K562 (cell line): ENCODE measurements at regions not wholly inside any gene's neighbourhood (a gene's known extent, or its start where the extent isn't known, plus 50 kb on each side); places are given as distances from the start of the nearest gene placed in this dataset.

ENCODE experiments used
- ATAC-seq: fragments of 200-7000 bp; cut with Tn5 transposase; 3 replicates; pipeline ENCODE4 v1.9.1; 2020; ENCODE audit warnings: moderate library complexity
- BruUV-seq: library from RNA; stranded (reverse); fragments of 400-500 nt; replicated peaks from 2 replicates; lab custom pipeline; 2021; lab: Mats Ljungman, UMichigan
- CTCF ChIA-PET: fragments of 300-600 bp; formaldehyde crosslinking; extraction: SDS; loops from one replicate; lab custom pipeline; 2021; ENCODE audit warnings: low intra/inter-chr PET ratio; lab: Yijun Ruan, JAX
- POLR2A ChIA-PET: fragments of 300-600, 350-650 bp; sonication (Branson Sonifier 250); formaldehyde crosslinking; extraction: SDS; loops from one replicate; lab custom pipeline; 2021; ENCODE audit warnings: antibody characterized with exemption, inconsistent platforms; lab: Yijun Ruan, JAX
- DNase-seq, 4 experiments: peaks; one replicate each; pipeline versions ENCODE4 v3.0.0 to v3.0.0-alpha.2; 2011 to 2018; ENCODE audit warnings: low spot score in 3 of 4, mixed read lengths in 3 of 4; ENCODE audit errors: extremely low read depth in 1 of 4
- FAIRE-seq: peaks from 2 replicates; lab custom pipeline; 2011; peaks lifted over from hg19 to GRCh38; lab: Jason Lieb, UNC
- H2AFZ ChIP-seq: 2 replicates; pipeline ENCODE4 v1.6.0; 2011; ENCODE audit warnings: low read depth, low read length, control low read depth, inconsistent platforms
- H3K27ac ChIP-seq: fragments of 200-600 bp; 3 replicates; pipeline ENCODE4 v1.8.0; 2011; ENCODE audit warnings: low read depth, mild to moderate bottlenecking, control low read depth, inconsistent platforms, low read length, moderate library complexity, mixed read lengths; ENCODE audit errors: extremely low read depth
- H3K27me3 ChIP-seq, 2 experiments: fragments of 300-600 bp in 1 of 2; 2 replicates in 1 of 2; 3 replicates in 1 of 2; pipeline versions ENCODE4 v1.6.0 to v1.8.0; 2011; ENCODE audit warnings: inconsistent platforms in 2 of 2, low read length in 2 of 2, mild to moderate bottlenecking in 1 of 2, mixed read lengths in 1 of 2, moderate library complexity in 1 of 2; ENCODE audit not compliant: control insufficient read depth in 2 of 2, insufficient read depth in 2 of 2
- H3K36me3 ChIP-seq: fragments of 300-600 bp; 3 replicates; pipeline ENCODE4 v1.8.0; 2011; ENCODE audit warnings: mild to moderate bottlenecking, low read length, inconsistent platforms; ENCODE audit not compliant: control insufficient read depth, insufficient read depth
- H3K4me1 ChIP-seq, 2 experiments: fragments of 200-600 bp in 1 of 2; replicated peaks in 1 of 2; 2 replicates in 1 of 2; 3 replicates in 1 of 2; pipeline versions ENCODE4 v1.5.1 to v1.8.0; 2011; ENCODE audit warnings: inconsistent platforms in 2 of 2, low read length in 2 of 2, mild to moderate bottlenecking in 1 of 2, mixed read lengths in 1 of 2, moderate library complexity in 1 of 2; ENCODE audit not compliant: control insufficient read depth in 2 of 2, insufficient read depth in 2 of 2
- H3K4me2 ChIP-seq: 2 replicates; pipeline ENCODE4 v1.6.1; 2011; ENCODE audit warnings: low read length, control low read depth, inconsistent platforms, mixed read lengths; ENCODE audit not compliant: insufficient read depth
- H3K4me3 ChIP-seq: fragments of 200-600 bp; sonication (generic), shearing (Covaris generic); 2 replicates; pipeline ENCODE4 v1.5.1; 2016; ENCODE audit warnings: control low read depth, inconsistent platforms
- H3K79me2 ChIP-seq: fragments of 200-600 bp; 3 replicates; pipeline ENCODE4 v1.8.0; 2011; ENCODE audit warnings: low read length, inconsistent platforms; ENCODE audit not compliant: control insufficient read depth, insufficient read depth
- H3K9ac ChIP-seq, 2 experiments: 2 replicates each; pipeline versions ENCODE4 v1.6.0 to v1.6.1; 2011; ENCODE audit warnings: low read depth in 2 of 2, low read length in 2 of 2, control low read depth in 1 of 2, inconsistent platforms in 1 of 2, mild to moderate bottlenecking in 1 of 2, mixed read lengths in 1 of 2; ENCODE audit not compliant: insufficient read depth in 1 of 2
- H3K9me1 ChIP-seq: one replicate; pipeline ENCODE4 v1.6.0; 2011; ENCODE audit warnings: inconsistent platforms, mild to moderate bottlenecking, low read length, moderate library complexity; ENCODE audit not compliant: control insufficient read depth, insufficient read depth
- H3K9me3 ChIP-seq: replicated peaks from 2 replicates; pipeline ENCODE4 v1.5.1; 2011; ENCODE audit warnings: low read depth, low read length, inconsistent platforms; ENCODE audit not compliant: control insufficient read depth, insufficient read depth
- H4K20me1 ChIP-seq: replicated peaks from 2 replicates; pipeline ENCODE4 v1.6.1; 2011; ENCODE audit warnings: low read length, inconsistent platforms, mixed read lengths; ENCODE audit not compliant: control insufficient read depth, insufficient read depth
- HCFC1 ChIP-seq: IDR thresholded peaks from 2 replicates; pipeline ENCODE4 v1.6.1; 2012; ENCODE audit warnings: low read depth, low read length, improper control_type of control experiment
- RBM17 ChIP-seq: fragments of 200-400 bp; formaldehyde crosslinking; IDR thresholded peaks from 2 replicates; pipeline ENCODE4 v1.6.1; 2017; ENCODE audit warnings: low read depth, mild to moderate bottlenecking, low read length, borderline replicate concordance
- SMARCC2 ChIP-seq: fragments of 450-650 bp; IDR thresholded peaks from 2 replicates; pipeline ENCODE4 v1.6.1; 2017; ENCODE audit warnings: antibody characterized with exemption, moderate library complexity, mild to moderate bottlenecking, low read depth
- ZC3H11A ChIP-seq: IDR thresholded peaks from 2 replicates; pipeline ENCODE4 v1.6.1; 2012; ENCODE audit warnings: low read depth, low read length, improper control_type of control experiment
- ZNF174 ChIP-seq: fragments of 250-450 bp; sonication (Bioruptor Pico); IDR thresholded peaks from 2 replicates; pipeline ENCODE4 v1.4.0; 2020; ENCODE audit warnings: mild to moderate bottlenecking
- ZNF280B ChIP-seq: fragments of 250-450 bp; sonication (Bioruptor Pico); IDR thresholded peaks from 2 replicates; pipeline ENCODE4 v1.5.1; 2021; ENCODE audit warnings: mild to moderate bottlenecking
- ZNF77 ChIP-seq: fragments of 250-450 bp; sonication (Bioruptor Pico); IDR thresholded peaks from 2 replicates; pipeline ENCODE4 v1.5.0; 2020
- WGBS: fragments of 100-300 bp; shearing (Covaris generic); methylation state at CpG from one replicate; pipeline ENCODE4 v1.1.6; 2016; ENCODE audit warnings: low coverage, mixed read lengths; ENCODE audit not compliant: insufficient coverage; ENCODE audit errors: missing lambda C conversion rate; 5-methylcytosine and 5-hydroxymethylcytosine counted together
- in situ Hi-C: fragments of 300-500 bp; cut with MboI; formaldehyde crosslinking; loops from 4 replicates; pipeline ENCODE4 v1.15.0; 2018; ENCODE audit warnings: inconsistent platforms, mixed read lengths
- intact Hi-C: fragments of 100-400 bp; cut with micrococcal nuclease; formaldehyde crosslinking; loops from 2 replicates; pipeline ENCODE4 v1.14.2; 2022
- TF ChIP-seq, protein P1 (sequence below): sonication (generic); formaldehyde crosslinking; IDR thresholded peaks from 2 replicates; pipeline ENCODE4 v1.8.0; 2022; ENCODE audit warnings: mild to moderate bottlenecking, low read depth, missing genetic modification reagents
- TF ChIP-seq, protein P2 (sequence below), 2 experiments: fragments of 450-650 bp; IDR thresholded peaks; 2 replicates each; pipeline ENCODE4 v1.6.1; 2016; ENCODE audit warnings: mild to moderate bottlenecking in 2 of 2, borderline replicate concordance in 1 of 2, low read depth in 1 of 2, moderate library complexity in 1 of 2
- TF ChIP-seq, protein P3 (sequence below): fragments of 450-650 bp; IDR thresholded peaks from 2 replicates; pipeline ENCODE4 v1.6.1; 2016; ENCODE audit warnings: mild to moderate bottlenecking

- no TSS peak for BruUV-seq
- H3K4me2 ChIP-seq: no peak overlapping the region
- H3K79me2 ChIP-seq: no peaks in the 10 kb centered on the region
- DNase-seq (no peak), FAIRE-seq (no peak), ATAC-seq (no peak)
- H3K9me3 ChIP-seq: no peaks in the 10 kb centered on the region
- no peak overlapping the region for H3K27ac ChIP-seq
- 0% methylated on average over 7 of the region's 8 CpGs for WGBS
- in situ Hi-C loops (no loop called here), intact Hi-C loops (no loop called here)
- ChIA-PET POLR2A (no interaction called here), CTCF (no interaction called here)
- no peak overlapping the region for H2AFZ ChIP-seq
- H3K9ac ChIP-seq: no peak overlapping the region
- H3K9me1 ChIP-seq: peaks cover 4% of the 10 kb centered on the region
- H4K20me1 ChIP-seq: peaks cover 7% of the 10 kb centered on the region
- H3K4me1 ChIP-seq: peaks cover 0 to 5% of the 10 kb centered on the region in 2 experiments; a peak in 1 of 5 replicates
- H3K36me3 ChIP-seq: no peaks in the 10 kb centered on the region
- no peak overlapping the region for H3K4me3 ChIP-seq
- H3K27me3 ChIP-seq: peaks cover 11 to 44% of the 10 kb centered on the region in 2 experiments; a peak in 4 of 5 replicates
- TF ChIP-seq SMARCC2 (no peak), RBM17 (no peak), ZNF280B (CRISPR knock-in tag) (no peak), ZC3H11A (no peak), ZNF174 (CRISPR knock-in tag) (no peak), HCFC1 (no peak), ZNF77 (CRISPR knock-in tag) (no peak)
- TF ChIP-seq, protein P1, sequence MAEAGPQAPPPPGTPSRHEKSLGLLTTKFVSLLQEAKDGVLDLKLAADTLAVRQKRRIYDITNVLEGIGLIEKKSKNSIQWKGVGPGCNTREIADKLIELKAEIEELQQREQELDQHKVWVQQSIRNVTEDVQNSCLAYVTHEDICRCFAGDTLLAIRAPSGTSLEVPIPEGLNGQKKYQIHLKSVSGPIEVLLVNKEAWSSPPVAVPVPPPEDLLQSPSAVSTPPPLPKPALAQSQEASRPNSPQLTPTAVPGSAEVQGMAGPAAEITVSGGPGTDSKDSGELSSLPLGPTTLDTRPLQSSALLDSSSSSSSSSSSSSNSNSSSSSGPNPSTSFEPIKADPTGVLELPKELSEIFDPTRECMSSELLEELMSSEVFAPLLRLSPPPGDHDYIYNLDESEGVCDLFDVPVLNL (CRISPR knock-in tag): no peak
- TF ChIP-seq, protein P2, sequence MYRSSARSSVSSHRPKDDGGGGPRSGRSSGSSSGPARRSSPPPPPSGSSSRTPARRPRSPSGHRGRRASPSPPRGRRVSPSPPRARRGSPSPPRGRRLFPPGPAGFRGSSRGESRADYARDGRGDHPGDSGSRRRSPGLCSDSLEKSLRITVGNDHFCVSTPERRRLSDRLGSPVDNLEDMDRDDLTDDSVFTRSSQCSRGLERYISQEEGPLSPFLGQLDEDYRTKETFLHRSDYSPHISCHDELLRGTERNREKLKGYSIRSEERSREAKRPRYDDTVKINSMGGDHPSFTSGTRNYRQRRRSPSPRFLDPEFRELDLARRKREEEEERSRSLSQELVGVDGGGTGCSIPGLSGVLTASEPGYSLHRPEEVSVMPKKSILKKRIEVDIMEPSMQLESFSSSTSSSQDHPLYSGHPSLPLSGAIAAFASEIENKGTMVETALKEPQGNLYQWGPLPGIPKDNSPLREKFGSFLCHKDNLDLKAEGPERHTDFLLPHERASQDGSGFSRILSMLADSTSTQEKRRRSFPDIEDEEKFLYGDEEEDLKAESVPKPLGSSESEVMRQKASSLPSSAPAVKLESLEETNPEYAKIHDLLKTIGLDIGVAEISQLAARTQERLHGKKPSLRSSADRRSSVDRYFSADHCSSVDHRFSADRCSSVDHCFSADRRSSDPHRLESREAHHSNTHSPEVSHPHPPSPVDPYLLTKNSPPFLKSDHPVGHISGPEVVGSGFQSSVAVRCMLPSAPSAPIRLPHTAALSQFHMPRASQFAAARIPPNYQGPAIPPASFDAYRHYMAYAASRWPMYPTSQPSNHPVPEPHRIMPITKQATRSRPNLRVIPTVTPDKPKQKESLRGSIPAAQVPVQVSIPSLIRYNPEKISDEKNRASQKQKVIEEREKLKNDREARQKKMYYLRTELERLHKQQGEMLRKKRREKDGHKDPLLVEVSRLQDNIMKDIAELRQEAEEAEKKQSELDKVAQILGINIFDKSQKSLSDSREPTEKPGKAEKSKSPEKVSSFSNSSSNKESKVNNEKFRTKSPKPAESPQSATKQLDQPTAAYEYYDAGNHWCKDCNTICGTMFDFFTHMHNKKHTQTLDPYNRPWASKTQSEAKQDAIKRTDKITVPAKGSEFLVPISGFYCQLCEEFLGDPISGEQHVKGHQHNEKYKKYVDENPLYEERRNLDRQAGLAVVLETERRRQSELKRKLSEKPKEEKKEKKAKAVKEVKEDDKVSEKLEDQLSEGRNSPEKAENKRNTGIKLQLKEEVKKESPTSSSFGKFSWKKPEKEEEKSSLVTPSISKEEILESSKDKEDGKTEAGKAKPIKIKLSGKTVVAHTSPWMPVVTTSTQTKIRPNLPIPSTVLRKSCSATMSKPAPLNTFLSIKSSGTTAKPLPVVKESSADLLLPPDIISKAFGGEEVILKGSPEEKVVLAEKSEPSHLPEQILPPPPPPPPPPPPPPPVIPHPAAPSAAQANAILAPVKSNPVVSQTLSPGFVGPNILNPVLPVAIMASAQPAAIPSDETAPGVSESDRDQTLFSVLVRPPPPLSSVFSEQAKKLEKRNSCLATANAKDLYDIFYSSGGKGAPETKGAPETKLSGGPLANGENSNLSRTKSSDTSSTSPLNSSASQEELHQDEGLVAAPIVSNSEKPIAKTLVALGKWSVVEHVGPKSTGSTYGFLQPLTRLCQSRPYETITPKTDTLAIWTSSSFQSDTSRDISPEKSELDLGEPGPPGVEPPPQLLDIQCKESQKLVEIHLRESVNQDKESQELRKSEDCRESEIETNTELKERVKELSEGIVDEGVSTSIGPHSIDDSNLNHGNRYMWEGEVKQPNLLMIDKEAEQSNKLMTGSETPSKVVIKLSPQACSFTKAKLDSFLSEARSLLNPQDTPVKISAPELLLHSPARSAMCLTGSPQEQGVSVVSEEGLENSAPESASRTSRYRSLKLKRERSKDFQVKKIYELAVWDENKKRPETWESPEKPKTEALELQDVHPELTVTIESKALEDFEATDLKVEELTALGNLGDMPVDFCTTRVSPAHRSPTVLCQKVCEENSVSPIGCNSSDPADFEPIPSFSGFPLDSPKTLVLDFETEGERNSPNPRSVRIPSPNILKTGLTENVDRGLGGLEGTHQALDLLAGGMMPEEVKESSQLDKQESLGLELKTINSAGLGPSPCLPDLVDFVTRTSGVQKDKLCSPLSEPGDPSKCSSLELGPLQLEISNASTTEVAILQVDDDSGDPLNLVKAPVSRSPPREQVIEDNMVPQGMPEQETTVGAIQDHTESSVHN (IDR thresholded peaks at IDR 0.05; ENCODE audit: borderline replicate concordance in 1 of 2, low read depth in 1 of 2): no peak
- TF ChIP-seq, protein P3, sequence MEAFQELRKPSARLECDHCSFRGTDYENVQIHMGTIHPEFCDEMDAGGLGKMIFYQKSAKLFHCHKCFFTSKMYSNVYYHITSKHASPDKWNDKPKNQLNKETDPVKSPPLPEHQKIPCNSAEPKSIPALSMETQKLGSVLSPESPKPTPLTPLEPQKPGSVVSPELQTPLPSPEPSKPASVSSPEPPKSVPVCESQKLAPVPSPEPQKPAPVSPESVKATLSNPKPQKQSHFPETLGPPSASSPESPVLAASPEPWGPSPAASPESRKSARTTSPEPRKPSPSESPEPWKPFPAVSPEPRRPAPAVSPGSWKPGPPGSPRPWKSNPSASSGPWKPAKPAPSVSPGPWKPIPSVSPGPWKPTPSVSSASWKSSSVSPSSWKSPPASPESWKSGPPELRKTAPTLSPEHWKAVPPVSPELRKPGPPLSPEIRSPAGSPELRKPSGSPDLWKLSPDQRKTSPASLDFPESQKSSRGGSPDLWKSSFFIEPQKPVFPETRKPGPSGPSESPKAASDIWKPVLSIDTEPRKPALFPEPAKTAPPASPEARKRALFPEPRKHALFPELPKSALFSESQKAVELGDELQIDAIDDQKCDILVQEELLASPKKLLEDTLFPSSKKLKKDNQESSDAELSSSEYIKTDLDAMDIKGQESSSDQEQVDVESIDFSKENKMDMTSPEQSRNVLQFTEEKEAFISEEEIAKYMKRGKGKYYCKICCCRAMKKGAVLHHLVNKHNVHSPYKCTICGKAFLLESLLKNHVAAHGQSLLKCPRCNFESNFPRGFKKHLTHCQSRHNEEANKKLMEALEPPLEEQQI: no peak
Measured at GRCh38 chr11:119531623-119532022, 108.7 kb upstream of the THY1 start.
